ENCODE measurements at regions not wholly inside any gene's neighbourhood (a gene's known extent, or its start where the extent isn't known, plus 50 kb on each side); places are given as distances from the start of the nearest gene placed in this dataset.

GRCh38 chr6:43875849-43876572 is 106.0 kb downstream of the VEGFA start:
- H3K4me3 ChIP-seq (replicated peaks; ENCODE audit: low read depth, low read length), result no peak overlapping the region
- no peak for DNase-seq (ENCODE audit: low read depth)

GRCh38 chr6:43874814-43875590 is 105.0 kb downstream of the VEGFA start:
- DNase-seq (ENCODE audit: low read depth), result no peak
- H3K4me3 ChIP-seq (replicated peaks; ENCODE audit: low read depth, low read length), result no peak overlapping the region
- TF ChIP-seq CTCF (IDR thresholded peaks at IDR 0.05; ENCODE audit: low read length, missing control alignments), result no peak

More at GRCh38 chr6:43875849-43876572, 106.0 kb downstream of the VEGFA start:
- no peak for TF ChIP-seq CTCF (IDR thresholded peaks at IDR 0.05; ENCODE audit: low read length, missing control alignments)

GRCh38 chr6:43873806-43874714 is 104.0 kb downstream of the VEGFA start:
- TF ChIP-seq CTCF (IDR thresholded peaks at IDR 0.05; ENCODE audit: low read length, missing control alignments), result no peak
- H3K4me3 ChIP-seq (replicated peaks; ENCODE audit: low read depth, low read length), result no peak overlapping the region
- no peak for DNase-seq (ENCODE audit: low read depth)

GRCh38 chr6:43871933-43872332 is 101.9 kb downstream of the VEGFA start:
- no peak for TF ChIP-seq CTCF (IDR thresholded peaks at IDR 0.05; ENCODE audit: low read length, missing control alignments)
- DNase-seq (ENCODE audit: low read depth), result no peak
- H3K4me3 ChIP-seq (replicated peaks; ENCODE audit: low read depth, low read length), result no peak overlapping the region

GRCh38 chr6:43871284-43871683 is 101.3 kb downstream of the VEGFA start:
- no peak for TF ChIP-seq CTCF (IDR thresholded peaks at IDR 0.05; ENCODE audit: low read length, missing control alignments)
- DNase-seq (ENCODE audit: low read depth), result no peak
- H3K4me3 ChIP-seq (replicated peaks; ENCODE audit: low read depth, low read length), result no peak overlapping the region

- peak; percentile 46 for DNase-seq (ENCODE audit: low read depth)
- no peak for TF ChIP-seq CTCF (IDR thresholded peaks at IDR 0.05; ENCODE audit: low read length, missing control alignments)
- H3K4me3 ChIP-seq (replicated peaks; ENCODE audit: low read depth, low read length), result no peak overlapping the region
Measured at GRCh38 chr6:43870660-43871061, 100.7 kb downstream of the VEGFA start.

Data from fibroblast of pulmonary artery (primary cell).